ENCODE measurements at regions not wholly inside any gene's neighbourhood (a gene's known extent, or its start where the extent isn't known, plus 50 kb on each side); places are given as distances from the start of the nearest gene placed in this dataset.
"Not testable (repeated sequence)": the region's sequence is repeated elsewhere in the genome, so short reads cannot be mapped to it uniquely, and the experiment has no call there.

DNA sequence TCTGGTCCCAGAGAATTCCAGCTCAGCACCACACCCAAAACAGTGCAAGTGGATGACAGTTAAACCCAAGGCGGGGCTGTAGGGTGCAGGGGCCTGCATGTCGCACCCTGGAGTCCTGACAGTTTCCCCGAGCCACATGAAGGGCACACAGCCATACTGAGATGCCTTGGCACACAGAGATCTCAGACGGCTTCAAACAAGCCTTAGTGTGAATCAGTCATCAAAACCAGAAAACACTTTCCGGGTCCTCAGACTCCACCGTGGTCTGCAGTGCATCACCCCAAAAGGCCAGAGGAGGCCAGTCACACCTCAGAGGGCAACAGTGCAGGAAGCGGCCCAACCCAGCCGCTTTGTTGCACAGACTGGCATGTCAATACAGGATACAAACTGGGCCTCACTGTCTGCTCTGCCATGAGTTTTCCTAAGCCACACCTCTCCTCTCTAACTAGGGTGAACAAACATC is 64.6 kb upstream of the ENPP6 start:
- peaks cover 7% of the 10 kb centered on the region for H3K27me3 Mint-ChIP-seq (ENCODE audit: low read depth)
- DNase-seq (ENCODE audit: low spot score in 2 of 2, unreplicated experiment in 2 of 2) = no peak
- TF ChIP-seq, protein P1, sequence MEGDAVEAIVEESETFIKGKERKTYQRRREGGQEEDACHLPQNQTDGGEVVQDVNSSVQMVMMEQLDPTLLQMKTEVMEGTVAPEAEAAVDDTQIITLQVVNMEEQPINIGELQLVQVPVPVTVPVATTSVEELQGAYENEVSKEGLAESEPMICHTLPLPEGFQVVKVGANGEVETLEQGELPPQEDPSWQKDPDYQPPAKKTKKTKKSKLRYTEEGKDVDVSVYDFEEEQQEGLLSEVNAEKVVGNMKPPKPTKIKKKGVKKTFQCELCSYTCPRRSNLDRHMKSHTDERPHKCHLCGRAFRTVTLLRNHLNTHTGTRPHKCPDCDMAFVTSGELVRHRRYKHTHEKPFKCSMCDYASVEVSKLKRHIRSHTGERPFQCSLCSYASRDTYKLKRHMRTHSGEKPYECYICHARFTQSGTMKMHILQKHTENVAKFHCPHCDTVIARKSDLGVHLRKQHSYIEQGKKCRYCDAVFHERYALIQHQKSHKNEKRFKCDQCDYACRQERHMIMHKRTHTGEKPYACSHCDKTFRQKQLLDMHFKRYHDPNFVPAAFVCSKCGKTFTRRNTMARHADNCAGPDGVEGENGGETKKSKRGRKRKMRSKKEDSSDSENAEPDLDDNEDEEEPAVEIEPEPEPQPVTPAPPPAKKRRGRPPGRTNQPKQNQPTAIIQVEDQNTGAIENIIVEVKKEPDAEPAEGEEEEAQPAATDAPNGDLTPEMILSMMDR (IDR thresholded peaks at IDR 0.05; ENCODE audit: unreplicated experiment) = no peak
- H3K36me3 Mint-ChIP-seq = no peaks in the 10 kb centered on the region
- no peak overlapping the region for H3K4me3 Mint-ChIP-seq
- H3K27ac Mint-ChIP-seq = no peak overlapping the region
- peaks cover 1% of the 10 kb centered on the region for H3K4me1 Mint-ChIP-seq
- peaks cover 5% of the 10 kb centered on the region for H3K9me3 Mint-ChIP-seq

DNA sequence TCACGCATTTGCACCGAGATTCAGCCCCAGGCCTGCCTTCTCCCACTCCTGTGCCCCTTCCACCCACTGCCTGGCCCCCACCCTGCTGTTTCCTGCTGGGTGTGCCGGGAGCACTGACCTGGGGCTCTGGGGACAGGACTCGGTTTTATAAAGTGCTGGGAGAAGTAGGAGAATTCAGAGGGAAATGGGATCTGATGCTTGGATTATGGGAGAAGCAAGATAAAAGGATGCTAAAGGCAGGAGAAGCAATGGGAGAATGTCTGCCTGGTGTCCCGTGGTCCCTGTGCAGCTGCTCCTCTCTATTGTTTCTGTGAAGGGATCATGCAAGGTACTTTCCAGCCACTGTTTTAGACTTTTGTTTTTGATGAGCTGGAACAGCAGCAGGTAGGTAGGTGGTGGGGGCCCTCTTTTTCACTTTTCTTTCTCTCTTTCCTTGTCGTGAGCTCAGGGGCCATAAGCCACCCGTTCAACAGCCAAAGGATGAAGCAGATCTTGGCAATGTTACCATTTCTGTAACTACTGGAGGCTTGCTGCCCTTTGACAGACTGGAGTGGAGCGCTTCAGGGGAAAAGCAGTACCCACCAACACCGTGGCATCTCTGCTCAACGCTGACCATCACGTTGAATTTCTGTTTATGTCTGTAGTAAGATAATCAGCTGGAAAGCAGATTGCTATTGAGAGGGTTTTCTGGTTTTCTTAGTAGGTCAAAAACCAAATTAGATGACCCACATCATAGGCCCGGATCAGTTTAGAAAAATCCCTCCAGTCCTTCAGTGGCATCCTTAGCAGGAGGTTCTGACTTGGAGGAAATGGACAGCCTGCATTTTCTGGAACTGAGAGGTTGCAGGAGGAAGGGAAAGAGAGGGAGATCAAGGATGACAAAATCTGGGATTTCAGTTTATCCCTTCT is 63.8 kb upstream of the ENPP6 start:
- no peak for DNase-seq (ENCODE audit: low spot score in 2 of 2, unreplicated experiment in 2 of 2)
- TF ChIP-seq, protein P1 (IDR thresholded peaks at IDR 0.05; ENCODE audit: unreplicated experiment) = no peak
- H3K27me3 Mint-ChIP-seq (ENCODE audit: low read depth) = peaks cover 7% of the 10 kb centered on the region
- peaks cover 10% of the 10 kb centered on the region for H3K9me3 Mint-ChIP-seq
- H3K36me3 Mint-ChIP-seq = peaks cover 4% of the 10 kb centered on the region
- no peak overlapping the region for H3K4me3 Mint-ChIP-seq
- no peak overlapping the region for H3K27ac Mint-ChIP-seq
- H3K4me1 Mint-ChIP-seq = peaks cover 1% of the 10 kb centered on the region

DNA sequence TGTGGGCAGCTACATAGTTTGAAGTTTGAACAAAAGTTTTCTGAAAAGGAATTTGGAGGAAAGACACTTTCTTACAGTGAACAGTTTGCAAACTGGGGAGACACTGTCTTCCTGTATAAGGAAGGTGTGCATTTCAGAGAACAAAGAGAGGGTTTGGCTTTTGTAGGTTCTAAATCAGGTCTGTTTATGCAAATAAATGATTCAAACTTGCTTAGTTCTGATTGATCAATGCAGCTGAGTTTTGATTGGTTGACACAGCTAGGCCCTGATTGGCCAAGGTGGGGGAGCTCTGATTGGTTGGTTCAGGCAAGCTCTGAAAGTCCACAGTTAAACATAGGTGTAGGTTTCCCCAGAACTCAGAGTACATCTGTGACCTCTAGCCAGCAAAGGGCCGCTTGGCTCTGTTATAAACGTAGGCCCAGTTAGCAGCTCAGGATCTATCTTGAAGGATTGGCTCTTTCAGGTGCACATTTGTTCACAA is 63.0 kb upstream of the ENPP6 start:
- no peak for DNase-seq (ENCODE audit: low spot score in 2 of 2, unreplicated experiment in 2 of 2)
- Mint-ChIP-seq H3K4me3 (no peak overlapping the region), H3K36me3 (peaks cover 5% of the 10 kb centered on the region), H3K27ac (no peak overlapping the region), H3K4me1 (no peaks in the 10 kb centered on the region), H3K27me3 (ENCODE audit: low read depth) (peaks cover 5% of the 10 kb centered on the region), H3K9me3 (peaks cover 13% of the 10 kb centered on the region)
- TF ChIP-seq, protein P1 (IDR thresholded peaks at IDR 0.05; ENCODE audit: unreplicated experiment) = no peak

DNA sequence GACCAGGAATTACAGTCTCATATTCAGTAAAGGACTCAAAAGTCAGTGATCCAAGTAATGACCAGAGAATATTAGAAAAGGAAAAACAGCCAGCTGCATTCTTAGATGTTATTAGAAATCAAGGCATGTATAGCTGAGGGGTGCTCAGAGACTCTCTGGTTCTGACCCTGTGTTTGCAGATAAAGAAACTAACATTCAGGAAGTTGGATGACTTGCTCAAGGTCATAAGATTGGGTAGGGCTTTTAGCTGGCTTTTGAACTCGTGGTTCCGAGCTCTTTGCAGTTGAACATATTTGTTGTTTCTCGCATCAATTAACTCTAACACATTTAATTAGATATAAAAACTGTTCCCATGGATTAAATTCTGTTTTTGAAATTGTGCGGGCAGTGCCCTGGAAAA is 62.5 kb upstream of the ENPP6 start:
- Mint-ChIP-seq H3K4me3 (no peak overlapping the region), H3K27ac (no peak overlapping the region)

DNA sequence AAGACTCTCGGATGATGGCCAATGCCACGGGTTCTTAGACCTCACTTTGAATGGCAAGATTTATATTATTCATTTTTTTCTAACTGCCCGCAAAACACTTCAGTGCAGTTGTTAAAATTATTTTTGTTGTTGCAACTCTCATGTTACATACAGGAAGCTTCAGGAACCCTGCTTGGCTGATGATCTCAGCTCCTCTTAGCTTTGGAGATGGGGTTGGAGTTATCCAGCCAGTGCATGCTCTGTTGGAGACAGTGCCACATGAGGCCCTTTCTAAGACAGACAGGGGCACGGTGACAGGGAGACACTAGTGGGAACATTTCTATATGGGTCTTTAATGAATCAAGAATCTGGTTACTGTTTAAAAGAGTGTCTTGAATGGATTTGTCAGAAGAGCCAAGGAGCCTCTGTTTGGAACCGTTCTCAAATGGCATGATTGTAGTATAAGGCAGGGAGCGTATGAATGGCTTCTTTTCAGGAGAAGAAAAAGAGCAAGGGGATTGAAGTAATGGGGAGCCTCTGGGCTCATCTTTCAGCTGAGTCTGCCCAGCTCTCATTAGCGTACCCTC is 61.9 kb upstream of the ENPP6 start:
- no peaks in the 10 kb centered on the region for H3K27me3 Mint-ChIP-seq (ENCODE audit: low read depth)
- H3K4me3 Mint-ChIP-seq = no peak overlapping the region
- H3K36me3 Mint-ChIP-seq = peaks cover 5% of the 10 kb centered on the region
- H3K27ac Mint-ChIP-seq = no peak overlapping the region
- H3K4me1 Mint-ChIP-seq = no peaks in the 10 kb centered on the region
- no peak for DNase-seq (ENCODE audit: low spot score in 2 of 2, unreplicated experiment in 2 of 2)
- TF ChIP-seq, protein P1 (IDR thresholded peaks at IDR 0.05; ENCODE audit: unreplicated experiment) = no peak
- peaks cover 13% of the 10 kb centered on the region for H3K9me3 Mint-ChIP-seq

More for the DNA sequence above, 62.5 kb upstream of the ENPP6 start:
- H3K9me3 Mint-ChIP-seq = peaks cover 13% of the 10 kb centered on the region
- H3K36me3 Mint-ChIP-seq = peaks cover 5% of the 10 kb centered on the region
- H3K27me3 Mint-ChIP-seq (ENCODE audit: low read depth) = peaks cover 2% of the 10 kb centered on the region
- no peaks in the 10 kb centered on the region for H3K4me1 Mint-ChIP-seq
- no peak for DNase-seq (ENCODE audit: low spot score in 2 of 2, unreplicated experiment in 2 of 2)
- TF ChIP-seq, protein P1 (IDR thresholded peaks at IDR 0.05; ENCODE audit: unreplicated experiment) = no peak

DNA sequence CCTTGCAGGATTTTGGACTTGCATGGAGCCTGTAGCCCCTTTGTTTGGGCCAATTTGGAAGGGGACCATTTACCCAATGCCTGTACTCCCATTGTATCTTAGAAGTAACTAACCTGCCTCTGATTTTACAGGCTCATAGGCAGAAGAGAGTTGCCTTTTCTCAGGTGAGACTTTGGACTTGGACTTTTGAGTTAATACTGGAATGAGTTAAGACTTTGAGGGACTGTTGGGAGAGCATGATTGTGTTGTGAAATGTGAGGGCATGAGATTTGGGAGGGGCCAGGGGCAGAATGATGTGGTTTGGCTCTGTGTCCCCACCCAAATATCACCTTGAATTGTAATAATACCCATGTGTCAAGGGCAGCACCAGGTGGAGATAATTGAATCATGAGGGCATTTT is 60.1 kb upstream of the ENPP6 start:
- H3K36me3 Mint-ChIP-seq; H3K4me3 Mint-ChIP-seq; H3K4me1 Mint-ChIP-seq; DNase-seq (ENCODE audit: low spot score in 2 of 2, unreplicated experiment in 2 of 2); H3K27ac Mint-ChIP-seq; H3K27me3 Mint-ChIP-seq (ENCODE audit: low read depth): not testable (repeated sequence)
- H3K9me3 Mint-ChIP-seq = peaks cover 13% of the 10 kb centered on the region

DNA sequence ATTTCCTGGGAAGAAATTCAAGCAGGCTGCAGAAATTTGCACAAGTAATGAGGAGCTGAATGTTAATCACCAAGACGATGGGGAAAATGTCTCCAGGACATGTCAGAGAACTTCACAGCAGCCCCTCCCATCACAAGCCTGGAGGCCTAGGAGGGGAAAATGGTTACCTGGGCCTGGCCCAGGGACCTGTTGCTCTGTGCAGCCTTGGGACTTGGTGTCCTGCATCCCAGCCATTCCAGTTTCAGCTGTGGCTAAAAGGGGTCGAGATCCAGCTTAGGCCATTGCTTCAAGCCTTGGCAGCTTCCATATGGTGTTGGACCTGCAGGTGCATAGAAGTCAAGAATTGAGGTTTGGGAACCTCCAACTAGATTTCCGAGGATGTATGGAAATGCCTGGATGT is 59.3 kb upstream of the ENPP6 start:
- not testable (repeated sequence) for H3K4me1 Mint-ChIP-seq
- peaks cover 13% of the 10 kb centered on the region for H3K9me3 Mint-ChIP-seq

DNA sequence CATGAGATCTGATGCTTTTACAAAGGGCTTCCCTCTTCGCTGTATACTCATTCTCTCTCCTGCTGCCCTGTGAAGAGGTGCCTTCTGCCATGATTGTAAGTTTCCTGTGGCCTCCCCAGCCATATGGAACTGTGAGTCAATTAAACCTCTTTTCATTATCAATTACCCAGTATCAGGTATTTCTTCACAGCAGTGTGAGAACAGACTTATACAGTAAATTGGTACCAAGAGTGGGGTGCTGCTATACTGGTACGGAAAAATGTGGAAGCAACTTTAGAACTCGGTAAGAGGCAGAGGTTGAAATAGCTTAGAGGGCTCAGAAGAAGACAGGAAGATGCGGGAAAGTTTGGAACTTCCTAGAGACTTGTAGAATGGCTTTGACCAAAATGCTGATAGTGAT is 58.7 kb upstream of the ENPP6 start:
- DNase-seq (ENCODE audit: low spot score in 2 of 2, unreplicated experiment in 2 of 2); H3K4me3 Mint-ChIP-seq; H3K27ac Mint-ChIP-seq; H3K4me1 Mint-ChIP-seq; H3K36me3 Mint-ChIP-seq; H3K27me3 Mint-ChIP-seq (ENCODE audit: low read depth): not testable (repeated sequence)
- peaks cover 13% of the 10 kb centered on the region for H3K9me3 Mint-ChIP-seq

More for the DNA sequence above, 59.3 kb upstream of the ENPP6 start:
- not testable (repeated sequence) for H3K36me3 Mint-ChIP-seq; H3K27ac Mint-ChIP-seq; H3K27me3 Mint-ChIP-seq (ENCODE audit: low read depth); H3K4me3 Mint-ChIP-seq; DNase-seq (ENCODE audit: low spot score in 2 of 2, unreplicated experiment in 2 of 2)
